Bone marrow (tissue), 2 donors: ENCODE measurements at regions not wholly inside any gene's neighbourhood (a gene's known extent, or its start where the extent isn't known, plus 50 kb on each side); places are given as distances from the start of the nearest gene placed in this dataset.

ENCODE experiments used
- DNase-seq, 2 donors: peaks; one replicate each; lab custom pipeline; 2025; lab: John Stamatoyannopoulos, UW

DNA sequence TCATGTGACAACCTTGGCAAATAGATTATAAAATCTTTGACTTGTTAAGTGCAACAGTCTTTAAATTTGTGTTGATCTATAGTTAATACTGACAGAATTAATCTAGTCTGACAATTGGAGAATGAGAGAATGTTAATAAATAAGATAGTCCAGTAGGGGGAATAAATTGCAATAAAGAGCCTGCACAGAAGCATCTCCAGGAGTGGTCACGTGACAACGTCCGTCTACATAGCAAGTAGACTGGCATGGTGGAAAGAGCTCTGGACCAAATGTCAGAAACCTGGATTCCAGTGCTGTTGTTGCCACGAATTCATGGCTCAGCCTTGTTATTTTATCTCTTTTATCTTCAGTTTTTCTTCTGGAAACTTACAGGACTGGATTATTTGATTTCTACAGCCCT is 436.5 kb downstream of the RAB28 start:
- DNase-seq, result no peak

DNA sequence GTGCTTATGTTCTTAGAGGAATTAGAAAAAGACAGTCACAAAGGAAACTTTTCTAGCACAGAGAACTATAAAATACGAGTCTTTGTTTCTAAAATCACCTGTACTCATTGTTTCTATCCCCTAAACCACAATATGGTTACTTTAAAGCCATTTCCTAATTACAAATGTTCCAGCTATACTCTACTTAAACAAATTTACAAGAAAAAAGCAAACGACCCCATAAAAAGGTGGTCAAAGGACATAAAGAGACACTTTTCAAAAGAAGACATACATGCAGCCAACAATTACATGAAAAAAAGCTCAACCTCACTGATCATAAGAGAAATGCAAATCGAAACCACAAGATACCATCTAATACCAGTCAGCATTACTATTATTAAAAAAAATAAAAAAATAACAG is 447.3 kb downstream of the RAB28 start:
- DNase-seq, result no peak

DNA sequence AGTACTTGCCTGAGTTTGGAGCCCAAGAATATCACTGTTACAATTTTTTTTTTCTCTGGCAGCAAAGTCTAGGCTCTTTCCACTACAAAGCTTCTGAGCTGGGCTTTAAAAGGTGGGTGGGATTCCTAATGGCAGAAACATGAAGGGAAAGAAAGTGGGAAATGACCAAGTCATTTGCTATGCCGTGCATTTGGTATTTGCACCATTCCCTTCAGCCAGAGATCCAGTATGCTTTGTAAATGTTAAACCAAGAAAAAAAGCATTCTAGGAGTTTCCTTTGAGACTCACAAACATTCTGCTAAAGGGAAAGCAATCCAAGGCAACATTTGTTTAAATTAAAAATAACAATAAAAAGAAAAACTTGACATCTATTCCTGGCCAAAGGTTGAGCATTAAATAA is 451.2 kb downstream of the RAB28 start:
- DNase-seq, result no peak

DNA sequence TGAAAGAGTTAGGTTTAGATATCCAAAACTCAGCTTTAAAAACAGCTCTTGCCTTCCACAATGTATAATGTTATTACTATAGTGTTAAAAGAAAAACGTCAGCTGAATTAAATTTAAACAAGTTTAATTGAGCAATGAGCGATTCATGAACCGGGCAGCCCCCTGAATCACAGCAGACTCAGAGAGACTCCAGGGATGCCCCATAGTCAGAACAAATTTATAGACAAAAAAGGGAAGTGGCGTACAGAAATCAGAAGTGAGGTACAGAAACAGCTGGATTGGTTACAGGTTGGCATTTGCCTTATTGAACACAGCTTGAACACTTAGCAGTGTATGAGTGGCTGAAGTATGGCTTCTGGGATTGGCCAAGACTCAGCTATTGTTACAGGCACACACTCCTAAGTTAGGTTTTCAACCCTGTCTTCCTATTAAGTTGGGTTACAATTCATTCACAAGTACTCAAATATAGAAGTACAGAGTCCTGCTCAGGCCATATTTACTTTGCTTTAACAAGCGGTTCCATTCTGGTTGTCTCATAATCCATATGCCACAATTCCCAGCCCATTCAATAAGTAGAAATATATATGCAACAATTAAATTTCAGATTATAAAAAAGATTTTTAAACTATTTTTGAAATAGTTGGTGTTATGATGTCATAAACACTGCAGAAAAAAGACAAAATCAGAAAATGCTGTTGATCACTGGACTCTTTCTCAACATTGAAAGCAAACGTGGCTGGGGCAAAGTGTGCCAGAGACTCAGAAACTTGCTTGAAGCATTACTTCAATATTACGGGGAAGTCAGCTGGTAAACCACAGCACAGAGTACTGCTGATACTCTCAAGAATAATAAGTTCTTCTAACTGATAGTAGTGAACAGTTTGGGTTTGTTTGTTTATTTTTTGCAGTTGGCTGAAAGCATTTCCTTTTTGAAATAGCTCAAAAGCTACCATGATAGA is 459.7 kb downstream of the RAB28 start:
- DNase-seq, result no peak

DNA sequence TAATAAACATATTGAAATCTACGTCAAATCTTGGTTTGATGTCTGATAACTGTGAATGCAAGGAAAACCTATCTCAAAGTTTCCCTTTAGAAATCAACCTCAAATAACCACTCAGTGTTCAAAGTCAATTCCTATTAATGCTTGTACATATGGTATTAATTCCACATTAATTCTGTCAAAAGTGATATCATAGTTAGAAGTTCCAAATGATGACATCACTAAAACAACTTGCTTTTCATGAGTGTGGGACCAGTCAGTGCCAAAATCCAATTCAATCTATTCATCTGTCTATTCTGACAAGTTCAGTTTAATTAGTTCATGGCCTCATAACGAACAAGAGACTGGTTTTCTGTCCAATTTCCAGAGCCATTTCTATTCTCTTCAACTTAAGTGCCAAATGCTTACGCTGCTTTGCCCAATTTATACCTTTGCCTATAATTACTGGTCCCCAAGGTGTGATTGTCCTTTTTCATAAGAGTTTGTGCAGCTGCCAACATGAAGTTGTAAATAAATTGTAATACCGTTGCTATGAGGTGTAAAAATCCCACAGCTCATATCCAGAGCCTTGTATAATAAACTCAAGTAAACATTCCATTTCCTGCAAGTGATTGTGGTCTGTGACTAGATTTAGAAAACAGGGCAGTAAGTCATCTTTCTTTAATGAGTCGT is 476.2 kb downstream of the RAB28 start:
- no peak for DNase-seq

DNA sequence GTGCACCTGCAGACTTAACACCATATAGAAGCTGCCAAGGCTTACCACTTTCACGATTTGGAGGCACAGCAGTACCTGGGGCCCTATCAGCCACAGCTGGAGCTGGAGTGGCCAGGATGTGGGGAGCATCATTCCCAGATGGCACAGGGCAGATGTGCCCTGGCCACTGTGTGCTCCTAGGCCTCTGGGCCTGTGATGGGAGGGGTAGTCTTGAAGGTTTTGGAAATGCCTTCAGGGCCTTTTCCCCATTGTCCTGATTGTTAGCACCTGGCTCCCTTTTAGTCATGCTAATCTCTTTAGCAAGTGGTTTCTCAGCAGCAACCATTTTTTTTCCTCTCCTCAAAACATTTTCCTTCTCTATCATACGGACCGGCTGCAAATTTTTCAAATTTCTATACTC is 490.2 kb downstream of the RAB28 start:
- DNase-seq, result no peak

DNA sequence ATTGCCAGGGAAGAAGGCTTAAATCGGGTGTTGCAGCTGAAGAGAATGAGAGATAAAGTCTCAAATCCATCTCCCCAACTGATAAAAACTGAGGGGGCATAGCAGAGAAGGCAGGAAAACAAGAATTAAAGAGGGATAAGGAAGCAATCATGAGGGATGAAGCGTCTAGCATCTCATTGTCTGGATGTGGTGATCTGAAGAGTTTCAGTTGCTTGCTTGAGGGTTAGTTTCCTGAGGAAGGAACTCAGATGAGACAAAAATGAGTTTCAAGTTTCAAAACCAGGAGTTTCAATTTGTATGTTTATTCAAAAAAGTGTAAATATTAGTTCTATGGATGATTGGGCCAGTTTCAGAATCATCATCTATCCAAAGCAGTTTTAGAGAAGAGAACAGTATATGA is 496.9 kb downstream of the RAB28 start:
- no peak for DNase-seq

DNA sequence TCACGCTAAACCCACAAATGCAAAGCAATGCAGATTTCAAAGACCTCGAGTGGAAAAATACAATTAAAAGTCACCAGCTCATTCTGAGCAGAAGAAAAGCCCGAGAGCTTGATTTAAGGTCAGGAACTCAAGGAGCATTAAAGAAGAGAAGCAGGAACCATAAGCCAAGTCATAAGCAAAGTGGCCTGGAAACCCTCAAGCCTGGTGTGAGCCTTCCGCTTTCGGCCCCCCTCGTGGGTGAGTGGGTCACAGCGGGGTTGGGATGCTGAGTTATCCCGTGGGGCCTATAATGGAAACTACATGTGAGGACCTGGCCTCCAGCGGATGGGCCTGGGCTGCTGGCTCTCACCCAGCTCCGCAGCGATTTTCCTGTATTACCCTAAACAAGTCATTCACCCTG is 504.3 kb downstream of the RAB28 start:
- DNase-seq, result no peak

DNA sequence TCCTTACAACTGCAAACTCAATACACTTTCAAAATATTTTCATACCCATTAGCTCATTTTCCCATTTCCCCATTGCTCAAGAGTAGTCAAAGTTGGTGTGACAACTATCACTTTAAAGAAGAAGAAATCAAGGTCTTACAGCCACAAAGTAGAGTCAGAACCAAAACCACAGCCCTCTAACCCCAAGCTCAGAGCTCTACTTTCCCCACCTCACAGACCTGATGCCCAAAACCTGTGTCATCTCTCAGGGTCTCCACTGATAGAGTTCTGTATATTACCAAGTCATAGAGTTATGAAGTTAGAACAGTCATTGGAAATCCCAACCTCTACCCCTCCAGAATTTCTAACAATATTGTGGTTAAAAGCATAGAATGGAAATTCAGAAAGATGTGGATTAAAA is 505.8 kb downstream of the RAB28 start:
- DNase-seq, result no peak

DNA sequence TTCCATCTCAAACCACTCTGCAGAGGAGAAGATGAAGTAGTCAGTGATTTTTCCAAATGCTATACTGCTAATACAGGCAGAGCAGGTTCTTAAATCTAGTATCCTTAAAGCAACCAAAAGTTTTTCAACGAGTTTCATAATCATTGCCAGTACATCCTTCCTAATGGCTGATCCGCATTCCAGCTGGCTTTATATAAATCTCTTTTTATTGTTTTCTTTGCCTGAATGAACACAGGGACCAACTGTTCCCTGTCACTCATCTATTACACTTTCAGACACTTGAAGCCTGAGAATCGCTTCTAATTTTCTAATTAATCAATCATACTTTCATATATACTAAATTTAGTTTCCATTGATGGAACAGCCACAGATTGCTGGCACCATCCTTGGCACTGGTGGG is 508.6 kb downstream of the RAB28 start:
- no peak for DNase-seq

DNA sequence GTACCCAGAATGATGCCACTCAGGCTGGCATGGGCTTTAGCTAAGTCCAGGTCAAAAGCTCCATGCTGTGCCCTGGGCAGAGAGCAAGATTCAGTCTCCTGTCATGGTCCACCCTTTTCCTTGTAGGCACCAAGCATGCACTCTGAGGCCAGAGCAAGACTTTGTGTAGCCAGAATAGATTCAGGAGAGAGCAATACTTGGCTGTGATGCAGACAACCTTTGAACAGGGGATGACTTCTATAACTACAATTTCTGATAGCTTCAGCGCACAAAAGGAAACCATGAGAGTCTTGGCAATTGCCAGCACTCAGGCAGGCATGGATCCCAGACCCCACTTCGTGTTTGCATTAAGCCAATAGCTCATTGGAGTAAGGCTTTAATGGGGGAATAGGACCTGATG is 510.6 kb downstream of the RAB28 start:
- DNase-seq, result no peak

DNA sequence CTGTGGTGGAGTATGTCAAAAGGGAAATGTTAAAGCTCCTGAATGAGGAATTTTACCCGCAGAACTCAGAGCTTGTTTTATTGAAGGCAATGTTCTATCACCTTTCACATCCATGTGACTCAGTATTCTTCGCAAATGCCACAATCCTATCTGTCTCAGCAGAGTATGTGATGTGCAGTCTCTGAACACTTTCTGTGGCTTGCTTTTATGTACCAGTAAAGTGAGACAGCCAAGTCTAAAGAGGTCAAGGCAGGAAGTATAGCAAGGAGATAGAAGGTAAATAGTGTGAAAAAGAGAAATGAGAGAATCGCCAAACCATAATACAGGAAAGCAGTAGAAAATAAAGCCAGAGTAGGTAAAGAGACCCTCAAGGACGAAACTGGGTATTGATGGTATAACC is 515.8 kb downstream of the RAB28 start:
- DNase-seq, result no peak

DNA sequence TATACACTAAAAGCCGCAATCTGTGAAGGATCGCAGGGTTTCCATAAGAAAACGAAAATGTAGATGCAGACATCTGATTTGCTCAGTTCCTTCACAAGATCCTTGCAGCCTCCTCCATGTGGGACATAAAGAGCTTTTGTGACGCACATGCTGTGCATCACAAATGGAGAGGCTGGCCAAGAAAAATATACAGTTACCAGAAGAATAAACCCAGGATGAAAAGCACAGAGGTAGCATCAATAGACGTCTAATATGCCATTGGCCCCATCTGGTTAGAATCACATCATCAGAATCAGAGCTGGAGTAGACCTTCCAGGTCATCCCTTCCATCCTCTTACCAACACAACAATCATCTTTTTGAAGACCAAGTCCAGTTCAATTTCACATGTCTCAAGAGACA is 517.4 kb downstream of the RAB28 start:
- no peak for DNase-seq

DNA sequence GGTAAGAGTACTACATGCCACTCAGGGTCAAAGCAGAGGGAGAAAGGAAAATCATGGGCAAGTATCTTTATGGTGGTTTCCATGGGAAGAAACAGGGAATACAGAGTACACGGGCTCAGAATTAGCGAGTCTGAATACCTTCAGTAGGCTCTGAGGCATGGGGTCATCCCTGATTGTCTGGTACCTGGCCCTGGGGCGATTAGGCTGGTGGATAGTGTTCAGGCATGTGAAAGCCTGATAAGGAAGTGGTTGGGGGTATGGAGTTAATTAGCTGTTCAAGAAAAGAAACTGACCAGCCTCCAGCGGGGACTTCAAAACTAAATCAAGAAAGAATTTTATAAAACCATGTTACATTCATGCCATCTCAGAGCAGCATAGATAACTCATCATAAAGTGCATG is 518.8 kb downstream of the RAB28 start:
- DNase-seq, result no peak

DNA sequence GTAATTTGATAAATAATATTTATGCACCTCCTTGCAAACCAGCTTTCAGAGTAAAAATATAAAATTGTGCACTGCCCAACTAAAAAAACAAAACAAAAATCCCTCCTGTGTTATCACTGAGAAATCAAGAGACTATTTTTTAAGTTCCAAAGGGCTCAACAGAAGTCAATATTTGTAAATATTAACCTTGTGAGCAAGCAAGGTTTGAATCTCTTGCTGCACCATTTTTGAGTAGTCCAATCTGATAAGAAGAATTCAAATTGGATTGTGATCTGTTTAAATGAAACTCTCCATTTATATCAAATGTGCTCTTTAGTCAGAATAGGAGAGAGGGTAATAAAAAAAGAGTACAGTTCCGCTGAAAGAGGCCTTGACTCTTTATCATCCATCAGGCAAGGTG is 520.2 kb downstream of the RAB28 start:
- no peak for DNase-seq

DNA sequence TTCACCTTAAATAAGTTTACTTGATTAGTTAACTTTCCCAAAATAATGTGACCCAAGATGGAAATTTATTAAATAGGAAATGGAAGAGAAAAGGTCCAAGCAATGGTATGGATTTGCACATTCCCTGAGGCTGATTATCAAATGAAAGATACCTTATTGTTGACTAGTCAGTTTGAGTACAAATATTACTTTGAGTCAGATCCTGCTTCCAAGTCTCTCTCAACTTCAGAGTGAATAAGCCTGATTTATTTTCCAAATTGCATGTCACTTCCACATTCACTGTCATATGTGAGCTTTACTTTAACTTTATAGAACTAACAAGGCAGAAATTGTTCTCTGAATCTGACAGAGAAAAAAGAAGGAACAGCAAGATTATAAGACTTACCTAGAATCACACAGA is 520.8 kb downstream of the RAB28 start:
- no peak for DNase-seq

DNA sequence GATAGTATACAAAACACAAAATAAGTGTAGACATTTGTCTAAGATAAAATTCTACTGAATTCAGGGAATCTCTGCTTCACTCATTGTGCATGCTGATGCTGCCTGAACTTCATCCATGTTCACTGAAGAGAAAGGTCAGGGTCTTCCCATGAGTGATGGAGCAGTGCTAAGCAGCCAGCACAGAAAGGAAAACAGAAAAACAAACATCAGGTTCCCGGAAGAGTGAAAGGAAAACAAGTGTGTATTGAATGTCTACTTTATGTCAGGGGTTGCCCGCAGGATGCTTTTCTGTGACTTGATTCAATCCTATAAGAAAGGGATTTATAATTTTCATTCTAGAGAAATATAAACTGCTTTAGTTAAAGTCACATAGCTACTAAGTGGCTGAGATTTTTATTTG is 522.4 kb downstream of the RAB28 start:
- no peak for DNase-seq

DNA sequence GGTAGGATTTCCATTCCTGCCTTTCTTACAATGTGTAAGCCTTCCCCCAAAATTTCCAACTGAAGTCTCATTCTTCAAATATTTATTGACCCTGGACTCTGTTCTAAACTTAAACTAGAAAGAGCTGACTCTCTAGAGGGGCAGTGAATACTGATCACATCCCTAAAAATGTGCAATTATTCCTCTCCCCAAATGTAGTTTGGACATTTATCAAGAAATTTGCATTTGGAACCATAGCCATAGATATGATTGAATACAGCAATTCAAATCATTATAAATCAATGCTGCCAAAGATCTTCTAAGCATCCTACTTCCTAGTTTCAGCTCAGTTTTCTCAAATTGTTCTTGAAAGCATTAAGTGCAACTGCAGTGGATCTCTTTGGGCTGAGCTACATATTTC is 525.7 kb downstream of the RAB28 start:
- DNase-seq, result no peak

DNA sequence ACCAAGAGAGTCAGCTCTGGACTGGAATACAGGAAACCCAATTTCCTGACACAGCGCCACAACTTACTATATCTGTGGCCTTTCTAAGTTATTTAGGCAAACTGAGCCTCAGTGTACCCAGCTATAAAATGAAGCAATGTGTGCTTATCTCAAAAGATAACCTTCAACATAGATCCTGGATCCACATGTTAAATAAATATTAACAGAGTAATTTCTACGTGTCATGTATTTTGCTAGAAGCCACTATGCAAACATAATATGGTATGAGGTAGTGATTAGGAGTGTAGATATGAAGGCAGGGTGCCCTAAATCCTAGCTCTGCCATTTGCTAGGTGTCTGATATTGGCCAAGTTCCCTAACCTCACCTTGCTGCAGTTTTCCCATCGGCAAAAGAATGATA is 527.0 kb downstream of the RAB28 start:
- no peak for DNase-seq

DNA sequence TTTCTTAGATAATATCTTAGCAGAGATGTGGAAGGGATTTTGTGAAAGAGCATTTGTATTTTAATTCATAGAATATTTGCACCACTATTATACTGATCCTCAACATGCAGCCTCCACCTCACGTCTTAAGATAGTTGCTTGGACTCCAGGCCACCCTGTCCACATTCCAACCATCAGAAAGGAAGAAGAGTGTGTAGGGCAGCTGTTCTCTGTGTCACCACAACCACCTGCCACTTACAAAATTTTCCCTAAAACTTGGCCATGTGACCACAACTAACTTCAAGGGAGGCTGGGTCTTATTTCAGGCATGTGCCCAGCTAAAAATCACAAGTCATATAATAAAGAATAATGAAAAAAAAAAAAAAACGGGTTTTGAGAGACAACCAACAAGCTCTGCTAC is 528.1 kb downstream of the RAB28 start:
- no peak for DNase-seq

DNA sequence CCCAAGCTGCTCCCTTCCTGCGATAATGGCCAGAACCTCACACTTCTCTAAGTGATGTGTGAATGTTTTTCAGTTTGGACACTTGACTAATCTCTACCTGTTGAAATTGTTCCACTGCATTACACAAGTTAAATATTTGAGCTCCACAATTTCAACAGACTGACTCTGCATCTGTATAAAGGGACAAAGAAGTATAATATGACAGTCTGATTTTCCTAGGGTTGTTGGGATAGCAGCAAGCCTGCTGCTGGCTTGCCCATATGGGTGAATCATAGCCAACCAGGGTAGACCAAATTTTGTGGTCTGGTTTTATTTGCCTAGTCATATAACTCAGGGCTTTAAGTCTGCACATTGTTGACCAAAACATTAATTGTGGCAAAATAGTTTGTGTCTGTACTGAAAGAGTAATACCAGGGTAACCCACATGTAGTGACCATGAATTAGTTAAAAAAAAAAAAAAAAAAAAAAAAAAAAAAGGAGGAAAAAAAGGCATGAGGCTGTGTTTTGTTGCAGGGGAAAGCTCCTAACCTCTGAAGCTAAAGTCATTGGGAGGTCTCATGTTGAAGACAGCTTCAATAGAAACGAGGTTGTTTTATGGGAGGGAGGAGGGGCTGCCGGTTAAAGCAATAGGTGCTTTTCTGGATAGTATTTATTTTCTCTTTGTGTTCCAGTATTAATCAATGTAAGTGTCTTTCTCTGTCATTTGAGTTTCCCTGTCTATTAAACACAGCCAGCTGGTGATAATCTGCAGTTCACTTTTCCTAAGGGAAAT is 534.2 kb downstream of the RAB28 start:
- DNase-seq, result no peak

DNA sequence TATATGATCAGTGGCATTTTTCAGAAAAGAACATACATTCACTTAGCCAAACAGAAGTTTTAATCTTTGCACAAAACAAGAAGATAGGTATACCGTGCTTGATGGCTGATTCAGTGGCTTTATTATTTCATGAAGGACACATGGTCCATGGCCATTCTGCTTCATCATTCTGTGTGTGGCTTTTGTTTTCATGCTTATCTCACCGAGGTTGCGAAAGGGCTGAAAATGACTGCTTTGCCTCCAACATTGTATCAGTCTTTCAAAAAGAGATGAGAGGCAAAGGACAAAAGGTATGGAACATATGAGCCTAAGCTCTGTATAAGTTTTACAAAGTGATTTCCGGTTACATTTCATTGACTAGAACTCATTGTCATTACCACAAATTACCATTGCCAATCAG is 541.1 kb downstream of the RAB28 start:
- DNase-seq, result no peak

DNA sequence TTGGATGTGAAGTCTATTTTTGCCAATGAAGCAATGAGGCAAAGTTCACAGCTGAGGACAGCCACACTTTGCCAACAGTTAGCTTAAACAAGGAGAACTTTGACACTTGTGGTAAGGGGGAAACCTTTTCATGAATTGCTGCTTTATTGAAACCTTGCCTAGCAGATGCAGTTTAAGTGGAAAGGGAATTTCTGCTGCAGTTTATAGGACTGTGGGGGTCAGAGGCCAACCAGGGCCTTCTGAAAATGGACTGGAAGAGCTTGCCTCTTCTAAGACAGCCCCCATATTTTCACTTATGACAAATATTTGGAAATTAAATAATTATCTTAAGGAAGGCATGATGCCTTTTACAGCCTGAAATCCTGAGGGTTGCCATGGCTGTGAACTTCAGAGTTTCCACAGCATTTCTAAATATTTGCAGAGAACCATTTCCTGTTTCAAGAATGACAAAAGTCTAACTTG is 550.3 kb downstream of the RAB28 start:
- DNase-seq, result no peak
